CD8-positive, alpha-beta memory T cell (primary cell): ENCODE measurements at regions not wholly inside any gene's neighbourhood (a gene's known extent, or its start where the extent isn't known, plus 50 kb on each side); places are given as distances from the start of the nearest gene placed in this dataset.

ENCODE experiments used
- CTCF ChIA-PET: fragments of 350-600 bp; sonication (Branson Sonifier 250); formaldehyde crosslinking; loops from one replicate; lab custom pipeline; 2021; ENCODE audit warnings: antibody characterized with exemption; lab: Charles Lee
- POLR2A ChIA-PET: fragments of 350-600 bp; sonication (Branson Sonifier 250); formaldehyde crosslinking; loops from one replicate; lab custom pipeline; 2021; ENCODE audit warnings: antibody characterized with exemption; lab: Charles Lee
- DNase-seq, 5 donors: peaks; one replicate each; pipeline versions ENCODE4 v3.0.0 to v3.0.0-alpha.2; 2020 to 2022; ENCODE audit warnings: mixed read lengths in 1 of 5
- H3K27ac ChIP-seq: one replicate; pipeline ENCODE4 v1.7.0; 2013; ENCODE audit warnings: low read depth, mild to moderate bottlenecking, low read length, moderate library complexity
- H3K27me3 ChIP-seq: 2 replicates; pipeline ENCODE4 v1.7.0; 2013; ENCODE audit warnings: low read length, mild to moderate bottlenecking; ENCODE audit not compliant: insufficient read depth, poor library complexity, severe bottlenecking
- H3K36me3 ChIP-seq: 2 replicates; pipeline ENCODE4 v1.7.0; 2013; ENCODE audit warnings: mild to moderate bottlenecking, low read length, moderate library complexity; ENCODE audit not compliant: insufficient read depth
- H3K4me1 ChIP-seq: 2 replicates; pipeline ENCODE4 v1.7.0; 2013; ENCODE audit warnings: mild to moderate bottlenecking, low read length, moderate library complexity; ENCODE audit not compliant: insufficient read depth
- H3K4me3 ChIP-seq: 2 replicates; pipeline ENCODE4 v1.7.0; 2013; ENCODE audit warnings: mild to moderate bottlenecking, low read length
- H3K9me3 ChIP-seq: 2 replicates; pipeline ENCODE4 v1.7.0; 2013; ENCODE audit warnings: mild to moderate bottlenecking, low read length
- H3K27ac Mint-ChIP-seq, 8 donors: one replicate each; pipeline ENCODE4 v1.8.0; 2020 to 2021; ENCODE audit warnings: mixed read lengths in 8 of 8, mild to moderate bottlenecking in 6 of 8, inconsistent platforms in 3 of 8, moderate library complexity in 3 of 8
- H3K27me3 Mint-ChIP-seq, 2 donors: one replicate each; pipeline ENCODE4 v1.8.0; 2020 to 2021; ENCODE audit warnings: mixed read lengths in 2 of 2, mild to moderate bottlenecking in 1 of 2, moderate library complexity in 1 of 2
- H3K36me3 Mint-ChIP-seq, 3 donors: one replicate each; pipeline ENCODE4 v1.8.0; 2020 to 2021; ENCODE audit warnings: mixed read lengths in 3 of 3, inconsistent platforms in 1 of 3, mild to moderate bottlenecking in 1 of 3
- H3K4me1 Mint-ChIP-seq, 3 donors: one replicate each; pipeline ENCODE4 v1.8.0; 2020 to 2021; ENCODE audit warnings: mixed read lengths in 3 of 3, inconsistent platforms in 1 of 3, mild to moderate bottlenecking in 1 of 3
- H3K4me3 Mint-ChIP-seq, 7 donors: one replicate each; pipeline ENCODE4 v1.8.0; 2020 to 2021; ENCODE audit warnings: mixed read lengths in 7 of 7, mild to moderate bottlenecking in 6 of 7, moderate library complexity in 4 of 7, inconsistent platforms in 2 of 7
- H3K9me3 Mint-ChIP-seq, 5 donors: one replicate each; pipeline ENCODE4 v1.8.0; 2020 to 2022; ENCODE audit warnings: mixed read lengths in 5 of 5, mild to moderate bottlenecking in 3 of 5, moderate library complexity in 2 of 5, inconsistent platforms in 1 of 5

- H3K27me3 Mint-ChIP-seq: peaks cover 0 to 5% of the 10 kb centered on the region in 2 donors
- ChIA-PET POLR2A (no interaction called here), CTCF (no interaction called here)
Observed at GRCh38 chr12:114302606-114303315, 103.2 kb downstream of the TBX5 start.

GRCh38 chr12:114302117-114302516 is 103.8 kb downstream of the TBX5 start:
- no peak overlapping the region for H3K4me3 ChIP-seq
- Mint-ChIP-seq H3K27me3 (peaks cover 0 to 5% of the 10 kb centered on the region in 2 donors), H3K9me3 (peaks cover 0 to 5% (median 4%) of the 10 kb centered on the region in 5 donors), H3K4me1 (no peaks in the 10 kb centered on the region), H3K27ac (peak overlapping the region in 1 of 8 donors; percentile 11), H3K4me3 (no peak overlapping the region), H3K36me3 (no peaks in the 10 kb centered on the region)
- H3K4me1 ChIP-seq: no peaks in the 10 kb centered on the region
- ChIA-PET POLR2A (no interaction called here), CTCF (no interaction called here)
- H3K36me3 ChIP-seq: no peaks in the 10 kb centered on the region
- H3K9me3 ChIP-seq: no peaks in the 10 kb centered on the region
- H3K27ac ChIP-seq: no peak overlapping the region
- DNase-seq: no peak
- no peaks in the 10 kb centered on the region for H3K27me3 ChIP-seq

More at GRCh38 chr12:114302606-114303315, 103.2 kb downstream of the TBX5 start:
- H3K27ac ChIP-seq: no peak overlapping the region
- DNase-seq: no peak
- H3K4me1 ChIP-seq: no peaks in the 10 kb centered on the region
- Mint-ChIP-seq H3K9me3 (peaks cover 0 to 5% (median 4%) of the 10 kb centered on the region in 5 donors), H3K27ac (peak overlapping the region in 1 of 8 donors; percentile 11), H3K4me1 (no peaks in the 10 kb centered on the region), H3K36me3 (no peaks in the 10 kb centered on the region), H3K4me3 (no peak overlapping the region)
- no peaks in the 10 kb centered on the region for H3K9me3 ChIP-seq
- no peaks in the 10 kb centered on the region for H3K36me3 ChIP-seq
- H3K27me3 ChIP-seq: no peaks in the 10 kb centered on the region
- no peak overlapping the region for H3K4me3 ChIP-seq

DNA sequence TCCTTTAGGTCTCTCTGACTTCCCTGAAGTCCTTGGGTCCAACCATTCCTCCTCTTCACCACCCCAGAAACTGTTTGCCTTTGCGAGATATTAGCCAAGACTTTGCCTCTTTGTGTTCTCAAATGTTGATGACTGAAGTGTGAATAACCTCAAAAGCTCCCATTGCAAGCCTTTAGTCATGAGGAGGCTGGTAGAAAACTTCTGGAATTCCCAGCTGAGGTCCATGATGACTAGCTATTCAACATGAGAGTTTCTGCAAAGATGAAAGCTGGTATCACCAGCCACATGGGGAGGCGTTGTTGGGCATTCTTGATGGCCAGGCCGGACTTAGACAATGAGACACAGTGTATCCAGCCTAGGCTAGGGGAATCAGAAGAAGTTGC is 111.7 kb downstream of the TBX5 start:
- peaks cover 0 to 6% of the 10 kb centered on the region in 2 donors for H3K27me3 Mint-ChIP-seq
- no peak for DNase-seq
- no peaks in the 10 kb centered on the region for H3K4me1 Mint-ChIP-seq
- H3K27ac ChIP-seq: no peak overlapping the region
- no peaks in the 10 kb centered on the region for H3K27me3 ChIP-seq
- H3K36me3 Mint-ChIP-seq: no peaks in the 10 kb centered on the region
- no peaks in the 10 kb centered on the region for H3K36me3 ChIP-seq
- no peak overlapping the region for H3K27ac Mint-ChIP-seq
- peaks cover 0 to 7% (median 4%) of the 10 kb centered on the region in 5 donors for H3K9me3 Mint-ChIP-seq
- H3K4me3 Mint-ChIP-seq: no peak overlapping the region
- H3K4me3 ChIP-seq: no peak overlapping the region
- POLR2A ChIA-PET: no interaction called here
- CTCF ChIA-PET: no interaction called here
- H3K4me1 ChIP-seq: no peaks in the 10 kb centered on the region
- H3K9me3 ChIP-seq: no peaks in the 10 kb centered on the region

DNA sequence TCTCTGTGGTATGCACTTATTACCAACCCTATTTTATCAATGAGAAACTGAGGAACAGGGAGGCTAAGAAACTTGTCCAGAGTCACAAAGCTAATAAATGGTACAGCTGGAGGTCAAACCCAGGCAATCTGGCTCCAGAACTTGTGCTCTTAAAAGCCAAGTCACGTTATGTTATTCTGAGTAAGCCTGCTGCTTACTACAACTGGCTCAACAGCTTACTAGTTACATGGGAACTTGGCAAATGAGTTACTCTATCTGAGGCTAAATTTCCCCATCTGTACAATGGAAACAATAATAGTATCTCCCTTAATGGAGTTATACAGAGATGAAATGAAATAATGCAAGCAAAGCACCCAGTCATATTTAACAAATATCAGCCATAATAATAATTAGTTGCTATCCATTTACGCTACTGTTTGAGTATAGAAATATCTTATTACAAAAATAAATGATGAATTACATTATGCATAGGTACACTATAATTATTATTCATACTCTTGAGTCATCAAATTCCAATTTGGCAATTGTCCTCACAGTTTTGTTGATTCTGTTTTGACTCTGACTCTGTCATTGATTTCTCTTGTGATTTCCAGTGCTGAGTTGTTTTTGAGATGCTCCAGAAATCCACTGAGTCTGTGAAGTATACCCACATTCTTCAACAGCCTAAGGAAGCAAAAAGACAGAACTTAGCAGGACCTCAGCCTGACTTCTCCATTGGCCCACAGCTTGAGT is 112.2 kb downstream of the TBX5 start:
- no peaks in the 10 kb centered on the region for H3K4me1 ChIP-seq
- H3K36me3 ChIP-seq: no peaks in the 10 kb centered on the region
- no peak for DNase-seq
- H3K27me3 ChIP-seq: no peaks in the 10 kb centered on the region
- H3K4me3 Mint-ChIP-seq: no peak overlapping the region
- H3K27ac ChIP-seq: no peak overlapping the region
- H3K9me3 Mint-ChIP-seq: peaks cover 0 to 7% (median 4%) of the 10 kb centered on the region in 5 donors
- ChIA-PET CTCF (no interaction called here), POLR2A (no interaction called here)
- H3K27ac Mint-ChIP-seq: no peak overlapping the region
- no peaks in the 10 kb centered on the region for H3K9me3 ChIP-seq
- H3K27me3 Mint-ChIP-seq: peaks cover 0 to 3% of the 10 kb centered on the region in 2 donors
- H3K4me3 ChIP-seq: no peak overlapping the region
- no peaks in the 10 kb centered on the region for H3K36me3 Mint-ChIP-seq
- H3K4me1 Mint-ChIP-seq: no peaks in the 10 kb centered on the region

GRCh38 chr12:114293073-114293472 is 112.9 kb downstream of the TBX5 start:
- Mint-ChIP-seq H3K27me3 (peaks cover 1 to 2% of the 10 kb centered on the region in 2 donors), H3K4me3 (no peak overlapping the region), H3K9me3 (peaks cover 0 to 7% (median 4%) of the 10 kb centered on the region in 5 donors), H3K4me1 (no peaks in the 10 kb centered on the region), H3K36me3 (no peaks in the 10 kb centered on the region), H3K27ac (no peak overlapping the region)
- no peaks in the 10 kb centered on the region for H3K4me1 ChIP-seq
- DNase-seq: no peak
- H3K27me3 ChIP-seq: no peaks in the 10 kb centered on the region
- ChIA-PET POLR2A (no interaction called here), CTCF (no interaction called here)
- H3K27ac ChIP-seq: no peak overlapping the region
- H3K9me3 ChIP-seq: no peaks in the 10 kb centered on the region
- H3K4me3 ChIP-seq: no peak overlapping the region
- H3K36me3 ChIP-seq: no peaks in the 10 kb centered on the region

DNA sequence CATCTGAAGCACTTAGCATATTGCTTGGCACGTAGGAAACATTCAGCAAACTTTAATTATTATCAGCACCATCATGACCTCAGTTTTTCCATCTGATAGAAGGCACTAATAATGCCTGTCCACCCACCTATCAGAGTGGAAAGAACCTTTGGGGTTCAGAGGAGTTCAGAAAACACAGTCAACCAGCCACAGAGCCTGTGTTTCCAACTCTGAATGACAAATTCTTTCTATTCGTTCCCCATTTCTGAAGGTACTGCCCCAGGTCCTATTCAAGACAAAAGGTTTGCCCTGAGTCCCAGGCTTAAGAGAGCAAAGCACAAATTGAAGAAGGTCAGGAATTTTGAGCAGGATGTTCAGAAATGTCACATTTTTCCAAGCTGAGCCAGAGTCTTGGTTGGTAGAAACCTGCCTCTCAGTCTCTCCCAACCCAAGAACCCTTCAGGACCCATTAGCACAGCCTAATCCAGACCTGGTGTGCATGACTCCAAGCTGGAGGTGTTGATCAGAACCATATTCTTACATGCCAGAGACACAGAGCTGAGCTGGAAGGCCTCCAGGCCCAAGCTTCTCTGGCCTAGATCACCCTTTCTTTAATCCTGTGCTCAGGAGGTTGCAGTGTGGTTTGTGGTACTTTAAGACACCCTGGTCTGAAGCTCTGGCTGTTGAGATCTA is 114.4 kb downstream of the TBX5 start:
- POLR2A ChIA-PET: no interaction called here
- Mint-ChIP-seq H3K36me3 (no peaks in the 10 kb centered on the region), H3K27ac (no peak overlapping the region), H3K4me3 (no peak overlapping the region), H3K27me3 (peaks cover 1 to 5% of the 10 kb centered on the region in 2 donors), H3K4me1 (no peaks in the 10 kb centered on the region), H3K9me3 (peaks cover 0 to 7% (median 4%) of the 10 kb centered on the region in 5 donors)
- Histone ChIP-seq H3K36me3 (no peaks in the 10 kb centered on the region), H3K4me1 (no peaks in the 10 kb centered on the region), H3K27ac (no peak overlapping the region), H3K27me3 (no peaks in the 10 kb centered on the region), H3K4me3 (no peak overlapping the region), H3K9me3 (no peaks in the 10 kb centered on the region)
- CTCF ChIA-PET: no interaction called here
- no peak for DNase-seq

GRCh38 chr12:114287821-114288525 is 118.0 kb downstream of the TBX5 start:
- Histone ChIP-seq H3K9me3 (no peaks in the 10 kb centered on the region), H3K4me3 (no peak overlapping the region), H3K27ac (no peak overlapping the region), H3K36me3 (no peaks in the 10 kb centered on the region), H3K4me1 (no peaks in the 10 kb centered on the region), H3K27me3 (no peaks in the 10 kb centered on the region)
- H3K4me1 Mint-ChIP-seq: no peaks in the 10 kb centered on the region
- DNase-seq: no peak
- H3K9me3 Mint-ChIP-seq: peaks cover 0 to 5% (median 0%) of the 10 kb centered on the region in 5 donors
- H3K27ac Mint-ChIP-seq: no peak overlapping the region
- no peaks in the 10 kb centered on the region for H3K36me3 Mint-ChIP-seq
- CTCF ChIA-PET: no interaction called here
- no peak overlapping the region for H3K4me3 Mint-ChIP-seq
- peaks cover 0 to 8% of the 10 kb centered on the region in 2 donors for H3K27me3 Mint-ChIP-seq
- POLR2A ChIA-PET: no interaction called here
